C4-2B (cell line): ENCODE measurements at regions not wholly inside any gene's neighbourhood (a gene's known extent, or its start where the extent isn't known, plus 50 kb on each side); places are given as distances from the start of the nearest gene placed in this dataset.

Source experiments
- CTCF ChIP-seq: fragments of 450-650 bp; conservative IDR thresholded peaks from 2 replicates; pipeline ENCODE4 v1.5.1; 2017; ENCODE audit warnings: mild to moderate bottlenecking
- ZFX ChIP-seq: fragments of 450-650 bp; IDR thresholded peaks from 2 replicates; pipeline ENCODE4 v1.6.1; 2017

DNA sequence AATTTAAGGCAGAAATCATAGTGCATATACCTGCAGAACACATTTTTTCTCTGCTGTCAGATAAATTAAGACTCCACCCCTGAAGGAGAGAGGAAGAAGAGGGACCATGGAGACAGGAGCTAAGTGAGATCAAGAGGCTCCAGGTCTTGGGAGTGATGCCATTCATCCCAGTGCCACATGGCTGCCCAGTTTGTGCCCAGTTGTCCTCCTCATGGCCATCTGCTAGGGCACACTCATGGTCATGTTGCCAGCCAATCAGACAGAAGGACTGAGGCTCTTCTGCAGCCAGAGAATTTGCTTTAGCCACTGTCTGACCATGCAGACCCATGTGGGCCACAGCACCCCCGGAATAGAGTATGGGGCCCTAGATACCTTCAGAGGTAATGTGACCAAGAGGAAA is 270.5 kb upstream of the PROK2 start:
- TF ChIP-seq CTCF (no peak), ZFX (no peak)
